Uterus (tissue), 2 donors: ENCODE measurements at regions not wholly inside any gene's neighbourhood (a gene's known extent, or its start where the extent isn't known, plus 50 kb on each side); places are given as distances from the start of the nearest gene placed in this dataset.

Source experiments
- POLR2A ChIP-seq, 2 donors: fragments of 450-650 bp; IDR thresholded peaks; one replicate each; pipeline ENCODE4 v1.6.1; 2016; ENCODE audit warnings: antibody characterized with exemption in 2 of 2, mild to moderate bottlenecking in 1 of 2, moderate library complexity in 1 of 2
- TF ChIP-seq, protein P1 (sequence below), 4 experiments: fragments of 200-600 bp in 2 of 4; fragments of 450-650 bp in 2 of 4; sonication (generic) in 2 of 4; IDR thresholded peaks; one replicate each; pipeline ENCODE4 v1.5.1; 2016 to 2019; ENCODE audit warnings: antibody characterized with exemption in 4 of 4, mild to moderate bottlenecking in 2 of 4, moderate library complexity in 1 of 4

DNA sequence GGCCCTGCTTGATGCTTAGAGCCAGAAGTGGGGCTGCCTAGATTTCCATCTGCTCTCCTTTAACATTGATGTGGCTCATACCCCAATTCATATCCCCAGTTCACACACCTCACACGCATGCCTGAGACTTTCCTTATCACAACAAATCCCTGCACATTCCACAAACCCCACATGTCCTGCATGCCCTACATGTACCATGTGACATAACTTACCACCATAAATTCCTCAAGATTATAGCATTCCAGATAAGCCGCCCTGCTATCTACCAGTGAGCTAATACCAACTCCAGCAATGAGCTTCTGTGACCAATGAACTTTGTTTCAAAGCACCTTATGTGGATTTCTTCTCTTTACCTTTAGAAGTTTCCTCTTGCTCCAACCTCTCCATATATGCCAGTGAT lies 104.7 kb upstream of the RAB11FIP2 start:
- TF ChIP-seq, protein P1, sequence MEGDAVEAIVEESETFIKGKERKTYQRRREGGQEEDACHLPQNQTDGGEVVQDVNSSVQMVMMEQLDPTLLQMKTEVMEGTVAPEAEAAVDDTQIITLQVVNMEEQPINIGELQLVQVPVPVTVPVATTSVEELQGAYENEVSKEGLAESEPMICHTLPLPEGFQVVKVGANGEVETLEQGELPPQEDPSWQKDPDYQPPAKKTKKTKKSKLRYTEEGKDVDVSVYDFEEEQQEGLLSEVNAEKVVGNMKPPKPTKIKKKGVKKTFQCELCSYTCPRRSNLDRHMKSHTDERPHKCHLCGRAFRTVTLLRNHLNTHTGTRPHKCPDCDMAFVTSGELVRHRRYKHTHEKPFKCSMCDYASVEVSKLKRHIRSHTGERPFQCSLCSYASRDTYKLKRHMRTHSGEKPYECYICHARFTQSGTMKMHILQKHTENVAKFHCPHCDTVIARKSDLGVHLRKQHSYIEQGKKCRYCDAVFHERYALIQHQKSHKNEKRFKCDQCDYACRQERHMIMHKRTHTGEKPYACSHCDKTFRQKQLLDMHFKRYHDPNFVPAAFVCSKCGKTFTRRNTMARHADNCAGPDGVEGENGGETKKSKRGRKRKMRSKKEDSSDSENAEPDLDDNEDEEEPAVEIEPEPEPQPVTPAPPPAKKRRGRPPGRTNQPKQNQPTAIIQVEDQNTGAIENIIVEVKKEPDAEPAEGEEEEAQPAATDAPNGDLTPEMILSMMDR (IDR thresholded peaks at IDR 0.05) = no peak
- no peak for TF ChIP-seq POLR2A (IDR thresholded peaks at IDR 0.05)
